K562 (cell line): ENCODE measurements at regions not wholly inside any gene's neighbourhood (a gene's known extent, or its start where the extent isn't known, plus 50 kb on each side); places are given as distances from the start of the nearest gene placed in this dataset.

Experiments used
- ATAC-seq: fragments of 200-7000 bp; cut with Tn5 transposase; 3 replicates; pipeline ENCODE4 v1.9.1; 2020; ENCODE audit warnings: moderate library complexity
- BruUV-seq: library from RNA; stranded (reverse); fragments of 400-500 nt; replicated peaks from 2 replicates; lab custom pipeline; 2021; lab: Mats Ljungman, UMichigan
- CTCF ChIA-PET: fragments of 300-600 bp; formaldehyde crosslinking; extraction: SDS; loops from one replicate; lab custom pipeline; 2021; ENCODE audit warnings: low intra/inter-chr PET ratio; lab: Yijun Ruan, JAX
- POLR2A ChIA-PET: fragments of 300-600, 350-650 bp; sonication (Branson Sonifier 250); formaldehyde crosslinking; extraction: SDS; loops from one replicate; lab custom pipeline; 2021; ENCODE audit warnings: antibody characterized with exemption, inconsistent platforms; lab: Yijun Ruan, JAX
- DNase-seq, 4 experiments: peaks; one replicate each; pipeline versions ENCODE4 v3.0.0 to v3.0.0-alpha.2; 2011 to 2018; ENCODE audit warnings: low spot score in 3 of 4, mixed read lengths in 3 of 4; ENCODE audit errors: extremely low read depth in 1 of 4
- FAIRE-seq: peaks from 2 replicates; lab custom pipeline; 2011; peaks lifted over from hg19 to GRCh38; lab: Jason Lieb, UNC
- H2AFZ ChIP-seq: 2 replicates; pipeline ENCODE4 v1.6.0; 2011; ENCODE audit warnings: low read depth, low read length, control low read depth, inconsistent platforms
- H3K27ac ChIP-seq: fragments of 200-600 bp; 3 replicates; pipeline ENCODE4 v1.8.0; 2011; ENCODE audit warnings: low read depth, mild to moderate bottlenecking, control low read depth, inconsistent platforms, low read length, moderate library complexity, mixed read lengths; ENCODE audit errors: extremely low read depth
- H3K27me3 ChIP-seq, 2 experiments: fragments of 300-600 bp in 1 of 2; 2 replicates in 1 of 2; 3 replicates in 1 of 2; pipeline versions ENCODE4 v1.6.0 to v1.8.0; 2011; ENCODE audit warnings: inconsistent platforms in 2 of 2, low read length in 2 of 2, mild to moderate bottlenecking in 1 of 2, mixed read lengths in 1 of 2, moderate library complexity in 1 of 2; ENCODE audit not compliant: control insufficient read depth in 2 of 2, insufficient read depth in 2 of 2
- H3K36me3 ChIP-seq: fragments of 300-600 bp; 3 replicates; pipeline ENCODE4 v1.8.0; 2011; ENCODE audit warnings: mild to moderate bottlenecking, low read length, inconsistent platforms; ENCODE audit not compliant: control insufficient read depth, insufficient read depth
- H3K4me1 ChIP-seq, 2 experiments: fragments of 200-600 bp in 1 of 2; replicated peaks in 1 of 2; 2 replicates in 1 of 2; 3 replicates in 1 of 2; pipeline versions ENCODE4 v1.5.1 to v1.8.0; 2011; ENCODE audit warnings: inconsistent platforms in 2 of 2, low read length in 2 of 2, mild to moderate bottlenecking in 1 of 2, mixed read lengths in 1 of 2, moderate library complexity in 1 of 2; ENCODE audit not compliant: control insufficient read depth in 2 of 2, insufficient read depth in 2 of 2
- H3K4me2 ChIP-seq: 2 replicates; pipeline ENCODE4 v1.6.1; 2011; ENCODE audit warnings: low read length, control low read depth, inconsistent platforms, mixed read lengths; ENCODE audit not compliant: insufficient read depth
- H3K4me3 ChIP-seq: fragments of 200-600 bp; sonication (generic), shearing (Covaris generic); 2 replicates; pipeline ENCODE4 v1.5.1; 2016; ENCODE audit warnings: control low read depth, inconsistent platforms
- H3K79me2 ChIP-seq: fragments of 200-600 bp; 3 replicates; pipeline ENCODE4 v1.8.0; 2011; ENCODE audit warnings: low read length, inconsistent platforms; ENCODE audit not compliant: control insufficient read depth, insufficient read depth
- H3K9ac ChIP-seq, 2 experiments: 2 replicates each; pipeline versions ENCODE4 v1.6.0 to v1.6.1; 2011; ENCODE audit warnings: low read depth in 2 of 2, low read length in 2 of 2, control low read depth in 1 of 2, inconsistent platforms in 1 of 2, mild to moderate bottlenecking in 1 of 2, mixed read lengths in 1 of 2; ENCODE audit not compliant: insufficient read depth in 1 of 2
- H3K9me1 ChIP-seq: one replicate; pipeline ENCODE4 v1.6.0; 2011; ENCODE audit warnings: inconsistent platforms, mild to moderate bottlenecking, low read length, moderate library complexity; ENCODE audit not compliant: control insufficient read depth, insufficient read depth
- H3K9me3 ChIP-seq: replicated peaks from 2 replicates; pipeline ENCODE4 v1.5.1; 2011; ENCODE audit warnings: low read depth, low read length, inconsistent platforms; ENCODE audit not compliant: control insufficient read depth, insufficient read depth
- H4K20me1 ChIP-seq: replicated peaks from 2 replicates; pipeline ENCODE4 v1.6.1; 2011; ENCODE audit warnings: low read length, inconsistent platforms, mixed read lengths; ENCODE audit not compliant: control insufficient read depth, insufficient read depth
- MAFF ChIP-seq: IDR thresholded peaks from 2 replicates; pipeline ENCODE4 v1.6.1; 2012; ENCODE audit warnings: low read length, improper control_type of control experiment
- MYC ChIP-seq, 2 experiments: fragments of 250-450 bp in 1 of 2; sonication (Bioruptor Pico) in 1 of 2; IDR thresholded peaks; 2 replicates each; pipeline versions ENCODE4 v1.5.1 to v1.6.1; 2012 to 2021; ENCODE audit warnings: low read depth in 2 of 2, borderline replicate concordance in 1 of 2, improper control_type of control experiment in 1 of 2, low read length in 1 of 2, mild to moderate bottlenecking in 1 of 2, moderate library complexity in 1 of 2
- NRF1 ChIP-seq, 2 experiments: fragments of 450-650 bp; IDR thresholded peaks in 1 of 2; conservative IDR thresholded peaks in 1 of 2; 2 replicates each; pipeline ENCODE4 v1.6.1; 2014; ENCODE audit warnings: mild to moderate bottlenecking in 2 of 2
- SNIP1 ChIP-seq: fragments of 450-650 bp; IDR thresholded peaks from 2 replicates; pipeline ENCODE4 v1.7.1; 2017; ENCODE audit warnings: low read depth, mild to moderate bottlenecking
- U2AF2 ChIP-seq: fragments of 200-400 bp; formaldehyde crosslinking; optimal IDR thresholded peaks from 2 replicates; pipeline ENCODE3; 2017; ENCODE audit warnings: low read depth, mild to moderate bottlenecking, low read length
- ZNF655 ChIP-seq: fragments of 250-450 bp; sonication (Bioruptor Pico); IDR thresholded peaks from 2 replicates; pipeline ENCODE4 v1.5.0; 2021
- WGBS: fragments of 100-300 bp; shearing (Covaris generic); methylation state at CpG from one replicate; pipeline ENCODE4 v1.1.6; 2016; ENCODE audit warnings: low coverage, mixed read lengths; ENCODE audit not compliant: insufficient coverage; ENCODE audit errors: missing lambda C conversion rate; 5-methylcytosine and 5-hydroxymethylcytosine counted together
- in situ Hi-C: fragments of 300-500 bp; cut with MboI; formaldehyde crosslinking; loops from 4 replicates; pipeline ENCODE4 v1.15.0; 2018; ENCODE audit warnings: inconsistent platforms, mixed read lengths
- intact Hi-C: fragments of 100-400 bp; cut with micrococcal nuclease; formaldehyde crosslinking; loops from 2 replicates; pipeline ENCODE4 v1.14.2; 2022

GRCh38 chr2:455015-455705 is 167.3 kb upstream of the ALKAL2 start:
- Histone ChIP-seq H3K4me2 (no peak overlapping the region), H3K27me3 (peaks cover 6 to 32% of the 10 kb centered on the region in 2 experiments; a peak in 3 of 5 replicates), H3K27ac (no peak overlapping the region), H3K4me3 (no peak overlapping the region), H3K9ac (no peak overlapping the region), H2AFZ (no peak overlapping the region), H3K4me1 (no peaks in the 10 kb centered on the region), H3K79me2 (no peaks in the 10 kb centered on the region), H3K9me3 (no peaks in the 10 kb centered on the region), H3K9me1 (no peaks in the 10 kb centered on the region), H3K36me3 (no peaks in the 10 kb centered on the region), H4K20me1 (no peaks in the 10 kb centered on the region)
- TF ChIP-seq NRF1 (conservative IDR thresholded peaks at IDR 0.05 in 1 of 2, IDR thresholded peaks at IDR 0.05 in 1 of 2) (no peak), U2AF2 (no peak)
- ATAC-seq (no peak), FAIRE-seq (no peak), DNase-seq (no peak)
- ChIA-PET CTCF (no interaction called here), POLR2A (interaction anchor here (1.2 kb wide), 1 partner anchor 11 kb away, joined by 3 read pairs; no protein-coding TSS in a partner anchor)
- intact Hi-C loops: no loop called here
- 1% methylated on average over 17 of the region's 17 CpGs for WGBS
- no TSS peak for BruUV-seq
- in situ Hi-C loops: no loop called here

GRCh38 chr2:453132-453531 is 165.2 kb upstream of the ALKAL2 start:
- H2AFZ ChIP-seq: no peak overlapping the region

More at GRCh38 chr2:453132-453531, 165.2 kb upstream of the ALKAL2 start:
- H3K4me3 ChIP-seq: no peak overlapping the region
- no peak overlapping the region for H3K27ac ChIP-seq
- H3K27me3 ChIP-seq: peaks cover 4 to 38% of the 10 kb centered on the region in 2 experiments; a peak in 3 of 5 replicates
- DNase-seq: no peak
- no peaks in the 10 kb centered on the region for H3K4me1 ChIP-seq
- FAIRE-seq: no peak
- H3K9me3 ChIP-seq: no peaks in the 10 kb centered on the region
- no peaks in the 10 kb centered on the region for H4K20me1 ChIP-seq
- intact Hi-C loops: no loop called here
- POLR2A ChIA-PET: no interaction called here
- no peak for TF ChIP-seq ZNF655 (CRISPR knock-in tag)
- TF ChIP-seq MYC (IDR thresholded peaks at IDR 0.05; ENCODE audit: low read depth, low read length): no peak
- no peak for TF ChIP-seq MYC (CRISPR knock-in tag; IDR thresholded peaks at IDR 0.05; ENCODE audit: borderline replicate concordance, low read depth)
- TF ChIP-seq SNIP1: no peak
- no peak for TF ChIP-seq MAFF
- 0% methylated on average over 11 of the region's 11 CpGs for WGBS
- H3K4me2 ChIP-seq: no peak overlapping the region
- H3K79me2 ChIP-seq: no peaks in the 10 kb centered on the region
- no peak for ATAC-seq
- in situ Hi-C loops: no loop called here
- H3K9me1 ChIP-seq: no peaks in the 10 kb centered on the region
- BruUV-seq: no TSS peak
- no peaks in the 10 kb centered on the region for H3K36me3 ChIP-seq
- CTCF ChIA-PET: no interaction called here
- H3K9ac ChIP-seq: no peak overlapping the region
